Gastrocnemius medialis (tissue), 4 donors: ENCODE measurements at regions not wholly inside any gene's neighbourhood (a gene's known extent, or its start where the extent isn't known, plus 50 kb on each side); places are given as distances from the start of the nearest gene placed in this dataset.

Source experiments
- ATAC-seq, 2 donors: fragments of 150-250 bp; one replicate each; pipeline ENCODE4 v1.9.1; 2016
- DNase-seq, 2 donors: peaks; one replicate each; pipeline ENCODE4 v3.0.0-alpha.2; 2019
- H3K27ac ChIP-seq, 4 donors: fragments of 200-600 bp; sonication (generic); 1 replicate in 1 of 4; 2 replicates in 3 of 4; pipeline ENCODE4 v1.5.1; 2016 to 2018; ENCODE audit warnings: mild to moderate bottlenecking in 2 of 4, moderate library complexity in 1 of 4
- H3K27me3 ChIP-seq, 3 donors: fragments of 200-600 bp; sonication (generic) in 2 of 3; 1 replicate in 1 of 3; 2 replicates in 2 of 3; pipeline versions ENCODE4 v1.5.1 to v1.6.0; 2016 to 2019; ENCODE audit warnings: mild to moderate bottlenecking in 1 of 3, moderate library complexity in 1 of 3
- H3K36me3 ChIP-seq, 2 donors: fragments of 200-600 bp; sonication (generic) in 1 of 2; one replicate each; pipeline ENCODE4 v1.5.1; 2017 to 2018
- H3K4me1 ChIP-seq, 2 donors: fragments of 200-600 bp; sonication (generic) in 1 of 2; one replicate each; pipeline ENCODE4 v1.5.1; 2016 to 2017; ENCODE audit warnings: mild to moderate bottlenecking in 2 of 2
- H3K4me3 ChIP-seq, 4 donors: fragments of 200-600 bp; sonication (generic) in 3 of 4; 1 replicate in 1 of 4; 2 replicates in 3 of 4; pipeline ENCODE4 v1.5.1; 2016 to 2019; ENCODE audit warnings: mild to moderate bottlenecking in 2 of 4
- H3K9me3 ChIP-seq, 3 donors: fragments of 200-600 bp; sonication (generic) in 2 of 3; 1 replicate in 1 of 3; 2 replicates in 2 of 3; pipeline ENCODE4 v1.5.1; 2016 to 2019
- POLR2A ChIP-seq, 2 donors: fragments of 450-650 bp; IDR thresholded peaks; one replicate each; pipeline ENCODE4 v1.6.1; 2017; ENCODE audit warnings: antibody characterized with exemption in 2 of 2, mild to moderate bottlenecking in 2 of 2, moderate library complexity in 2 of 2
- in situ Hi-C, 4 donors: fragments of 200-750 bp; cut with MboI; loops; one replicate each; pipeline versions ENCODE4 v1.15.0 to v1.8.0; 2017; ENCODE audit warnings: low sequenced_read_pairs in 4 of 4
- intact Hi-C: fragments of 100-400 bp; cut with DNase I; formaldehyde crosslinking; loops from one replicate; pipeline ENCODE4 v1.15.1; 2023; ENCODE audit warnings: low total_unique reads
- TF ChIP-seq, protein P1 (sequence below), 5 experiments: fragments of 450-650 bp in 3 of 5; fragments of 200-600 bp in 2 of 5; sonication (generic) in 2 of 5; IDR thresholded peaks in 4 of 5; conservative IDR thresholded peaks in 1 of 5; 1 replicate in 4 of 5; 2 replicates in 1 of 5; pipeline ENCODE4 v1.5.1; 2016 to 2019; ENCODE audit warnings: antibody characterized with exemption in 5 of 5, mild to moderate bottlenecking in 3 of 5, moderate library complexity in 3 of 5

GRCh38 chr9:90271707-90272106 is 370.9 kb downstream of the DIRAS2 start:
- in situ Hi-C loops, result no loop called here
- no peaks in the 10 kb centered on the region for H3K9me3 ChIP-seq
- intact Hi-C loops, result no loop called here
- no peaks in the 10 kb centered on the region for H3K27me3 ChIP-seq
- no peaks in the 10 kb centered on the region for H3K36me3 ChIP-seq
- no peak overlapping the region for H3K4me3 ChIP-seq
- no peak for DNase-seq
- no peak for TF ChIP-seq POLR2A (IDR thresholded peaks at IDR 0.05)
- TF ChIP-seq, protein P1, sequence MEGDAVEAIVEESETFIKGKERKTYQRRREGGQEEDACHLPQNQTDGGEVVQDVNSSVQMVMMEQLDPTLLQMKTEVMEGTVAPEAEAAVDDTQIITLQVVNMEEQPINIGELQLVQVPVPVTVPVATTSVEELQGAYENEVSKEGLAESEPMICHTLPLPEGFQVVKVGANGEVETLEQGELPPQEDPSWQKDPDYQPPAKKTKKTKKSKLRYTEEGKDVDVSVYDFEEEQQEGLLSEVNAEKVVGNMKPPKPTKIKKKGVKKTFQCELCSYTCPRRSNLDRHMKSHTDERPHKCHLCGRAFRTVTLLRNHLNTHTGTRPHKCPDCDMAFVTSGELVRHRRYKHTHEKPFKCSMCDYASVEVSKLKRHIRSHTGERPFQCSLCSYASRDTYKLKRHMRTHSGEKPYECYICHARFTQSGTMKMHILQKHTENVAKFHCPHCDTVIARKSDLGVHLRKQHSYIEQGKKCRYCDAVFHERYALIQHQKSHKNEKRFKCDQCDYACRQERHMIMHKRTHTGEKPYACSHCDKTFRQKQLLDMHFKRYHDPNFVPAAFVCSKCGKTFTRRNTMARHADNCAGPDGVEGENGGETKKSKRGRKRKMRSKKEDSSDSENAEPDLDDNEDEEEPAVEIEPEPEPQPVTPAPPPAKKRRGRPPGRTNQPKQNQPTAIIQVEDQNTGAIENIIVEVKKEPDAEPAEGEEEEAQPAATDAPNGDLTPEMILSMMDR (IDR thresholded peaks at IDR 0.05 in 4 of 5, conservative IDR thresholded peaks at IDR 0.05 in 1 of 5), result no peak
- no peak for ATAC-seq
- H3K4me1 ChIP-seq, result no peaks in the 10 kb centered on the region
- no peak overlapping the region for H3K27ac ChIP-seq

GRCh38 chr9:90274725-90275124 is 367.9 kb downstream of the DIRAS2 start:
- Histone ChIP-seq H3K4me3 (no peak overlapping the region), H3K4me1 (no peaks in the 10 kb centered on the region), H3K9me3 (no peaks in the 10 kb centered on the region), H3K36me3 (no peaks in the 10 kb centered on the region), H3K27me3 (no peaks in the 10 kb centered on the region), H3K27ac (no peak overlapping the region)
- TF ChIP-seq, protein P1 (IDR thresholded peaks at IDR 0.05 in 4 of 5, conservative IDR thresholded peaks at IDR 0.05 in 1 of 5), result no peak
- no peak for TF ChIP-seq POLR2A (IDR thresholded peaks at IDR 0.05)
- in situ Hi-C loops, result no loop called here
- DNase-seq (no peak), ATAC-seq (no peak)
- intact Hi-C loops, result no loop called here

DNA sequence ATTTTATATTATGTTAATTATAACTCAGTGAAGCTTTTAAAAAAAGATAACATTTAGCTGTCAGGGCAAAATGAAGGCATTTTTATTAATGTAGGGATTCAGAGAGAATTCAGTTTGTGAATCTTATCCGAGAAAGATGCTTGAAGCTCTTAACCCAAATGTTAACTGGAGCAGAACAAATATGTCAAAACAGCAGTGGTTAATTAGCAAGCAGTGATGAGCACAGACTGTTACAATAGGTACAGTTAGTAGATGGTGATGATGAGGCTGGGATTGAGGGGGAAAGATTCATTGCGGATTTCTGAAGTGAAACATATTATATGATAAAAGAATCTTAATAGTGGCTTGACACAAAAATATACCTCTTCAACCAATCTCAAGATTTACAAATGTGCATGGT is 356.7 kb downstream of the DIRAS2 start:
- Histone ChIP-seq H3K27me3 (no peaks in the 10 kb centered on the region), H3K27ac (no peak overlapping the region), H3K4me1 (no peaks in the 10 kb centered on the region), H3K9me3 (no peaks in the 10 kb centered on the region), H3K36me3 (no peaks in the 10 kb centered on the region), H3K4me3 (no peak overlapping the region)
- intact Hi-C loops (no loop called here), in situ Hi-C loops (no loop called here)
- TF ChIP-seq, protein P1 (IDR thresholded peaks at IDR 0.05 in 4 of 5, conservative IDR thresholded peaks at IDR 0.05 in 1 of 5), result no peak
- no peak for TF ChIP-seq POLR2A (IDR thresholded peaks at IDR 0.05)
- no peak for DNase-seq
- ATAC-seq, result no peak

GRCh38 chr9:90287567-90288274 is 354.9 kb downstream of the DIRAS2 start:
- Histone ChIP-seq H3K4me1 (no peaks in the 10 kb centered on the region), H3K27ac (no peak overlapping the region), H3K36me3 (no peaks in the 10 kb centered on the region), H3K4me3 (no peak overlapping the region), H3K27me3 (no peaks in the 10 kb centered on the region), H3K9me3 (no peaks in the 10 kb centered on the region)
- in situ Hi-C loops, result no loop called here
- DNase-seq (no peak), ATAC-seq (no peak)
- intact Hi-C loops, result no loop called here
- TF ChIP-seq, protein P1 (IDR thresholded peaks at IDR 0.05 in 4 of 5, conservative IDR thresholded peaks at IDR 0.05 in 1 of 5), result no peak
- no peak for TF ChIP-seq POLR2A (IDR thresholded peaks at IDR 0.05)

- no peak for ATAC-seq
Observed at GRCh38 chr9:90288275-90288639, 354.4 kb downstream of the DIRAS2 start.

More at GRCh38 chr9:90288275-90288639, 354.4 kb downstream of the DIRAS2 start:
- no peak overlapping the region for H3K4me3 ChIP-seq
- no peaks in the 10 kb centered on the region for H3K27me3 ChIP-seq
- TF ChIP-seq, protein P1 (IDR thresholded peaks at IDR 0.05 in 4 of 5, conservative IDR thresholded peaks at IDR 0.05 in 1 of 5), result no peak
- TF ChIP-seq POLR2A (IDR thresholded peaks at IDR 0.05), result no peak
- intact Hi-C loops, result no loop called here
- H3K36me3 ChIP-seq, result no peaks in the 10 kb centered on the region
- in situ Hi-C loops, result no loop called here
- H3K4me1 ChIP-seq, result no peaks in the 10 kb centered on the region
- no peaks in the 10 kb centered on the region for H3K9me3 ChIP-seq
- no peak for DNase-seq
- no peak overlapping the region for H3K27ac ChIP-seq
